Liver (tissue), 3 donors: ENCODE measurements at regions not wholly inside any gene's neighbourhood (a gene's known extent, or its start where the extent isn't known, plus 50 kb on each side); places are given as distances from the start of the nearest gene placed in this dataset.

Experiments used
- GABPA ChIP-seq, 2 donors: IDR thresholded peaks in 1 of 2; conservative IDR thresholded peaks in 1 of 2; 2 replicates each; pipeline ENCODE4 v1.6.1; 2016; ENCODE audit warnings: antibody characterized with exemption in 2 of 2, mild to moderate bottlenecking in 1 of 2, moderate library complexity in 1 of 2
- TF ChIP-seq, protein P1 (sequence below): fragments of 150-350 bp; IDR thresholded peaks from 2 replicates; pipeline ENCODE4 v1.5.1; 2017; ENCODE audit warnings: improper control_type of control experiment, low read depth, low read length; ENCODE audit not compliant: missing input control
- TF ChIP-seq, protein P2 (sequence below): IDR thresholded peaks from 2 replicates; pipeline ENCODE4 v1.6.1; 2016; ENCODE audit warnings: antibody characterized with exemption
- TF ChIP-seq, protein P3 (sequence below): IDR thresholded peaks from 2 replicates; pipeline ENCODE4 v1.6.1; 2016; ENCODE audit warnings: antibody characterized with exemption
- donor health status: healthy.
- donor health status: healthy.

DNA sequence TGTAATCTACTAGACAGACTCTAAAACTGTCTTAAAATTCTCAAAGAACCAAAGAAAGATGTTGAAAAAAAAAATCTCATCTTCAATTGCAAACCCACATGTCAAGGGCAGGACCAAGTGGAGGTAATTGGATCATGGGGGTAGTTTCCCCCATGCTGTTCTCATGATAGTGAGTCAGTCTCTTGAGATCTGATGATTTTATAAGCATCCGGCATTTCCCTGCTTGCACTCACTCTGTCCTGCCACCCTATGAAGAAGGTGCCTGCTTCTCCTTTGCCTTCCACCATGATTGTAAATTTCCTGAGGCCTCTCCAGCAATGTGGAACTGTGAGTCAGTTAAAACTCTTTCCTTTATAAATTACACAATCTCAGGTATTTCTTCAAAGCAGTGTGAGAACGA is 257.0 kb downstream of the HHIPL2 start:
- TF ChIP-seq, protein P1, sequence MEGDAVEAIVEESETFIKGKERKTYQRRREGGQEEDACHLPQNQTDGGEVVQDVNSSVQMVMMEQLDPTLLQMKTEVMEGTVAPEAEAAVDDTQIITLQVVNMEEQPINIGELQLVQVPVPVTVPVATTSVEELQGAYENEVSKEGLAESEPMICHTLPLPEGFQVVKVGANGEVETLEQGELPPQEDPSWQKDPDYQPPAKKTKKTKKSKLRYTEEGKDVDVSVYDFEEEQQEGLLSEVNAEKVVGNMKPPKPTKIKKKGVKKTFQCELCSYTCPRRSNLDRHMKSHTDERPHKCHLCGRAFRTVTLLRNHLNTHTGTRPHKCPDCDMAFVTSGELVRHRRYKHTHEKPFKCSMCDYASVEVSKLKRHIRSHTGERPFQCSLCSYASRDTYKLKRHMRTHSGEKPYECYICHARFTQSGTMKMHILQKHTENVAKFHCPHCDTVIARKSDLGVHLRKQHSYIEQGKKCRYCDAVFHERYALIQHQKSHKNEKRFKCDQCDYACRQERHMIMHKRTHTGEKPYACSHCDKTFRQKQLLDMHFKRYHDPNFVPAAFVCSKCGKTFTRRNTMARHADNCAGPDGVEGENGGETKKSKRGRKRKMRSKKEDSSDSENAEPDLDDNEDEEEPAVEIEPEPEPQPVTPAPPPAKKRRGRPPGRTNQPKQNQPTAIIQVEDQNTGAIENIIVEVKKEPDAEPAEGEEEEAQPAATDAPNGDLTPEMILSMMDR, result no peak
- TF ChIP-seq, protein P2, sequence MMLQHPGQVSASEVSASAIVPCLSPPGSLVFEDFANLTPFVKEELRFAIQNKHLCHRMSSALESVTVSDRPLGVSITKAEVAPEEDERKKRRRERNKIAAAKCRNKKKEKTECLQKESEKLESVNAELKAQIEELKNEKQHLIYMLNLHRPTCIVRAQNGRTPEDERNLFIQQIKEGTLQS, result no peak
- no peak for TF ChIP-seq GABPA (IDR thresholded peaks at IDR 0.05 in 1 of 2, conservative IDR thresholded peaks at IDR 0.05 in 1 of 2)
- TF ChIP-seq, protein P3, sequence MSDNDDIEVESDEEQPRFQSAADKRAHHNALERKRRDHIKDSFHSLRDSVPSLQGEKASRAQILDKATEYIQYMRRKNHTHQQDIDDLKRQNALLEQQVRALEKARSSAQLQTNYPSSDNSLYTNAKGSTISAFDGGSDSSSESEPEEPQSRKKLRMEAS, result no peak
